Stomach (tissue), 4 donors: ENCODE measurements at regions not wholly inside any gene's neighbourhood (a gene's known extent, or its start where the extent isn't known, plus 50 kb on each side); places are given as distances from the start of the nearest gene placed in this dataset.

Experiments used
- POLR2A ChIP-seq, 4 donors: fragments of 450-650 bp; IDR thresholded peaks; one replicate each; pipeline ENCODE4 v1.6.1; 2016; ENCODE audit warnings: antibody characterized with exemption in 4 of 4, control low read depth in 2 of 4, mild to moderate bottlenecking in 1 of 4, moderate library complexity in 1 of 4
- POLR2AphosphoS5 ChIP-seq, 3 donors: sonication (generic); formaldehyde crosslinking; IDR thresholded peaks; one replicate each; pipeline ENCODE4 v1.6.1; 2016; ENCODE audit warnings: antibody characterized with exemption in 3 of 3

DNA sequence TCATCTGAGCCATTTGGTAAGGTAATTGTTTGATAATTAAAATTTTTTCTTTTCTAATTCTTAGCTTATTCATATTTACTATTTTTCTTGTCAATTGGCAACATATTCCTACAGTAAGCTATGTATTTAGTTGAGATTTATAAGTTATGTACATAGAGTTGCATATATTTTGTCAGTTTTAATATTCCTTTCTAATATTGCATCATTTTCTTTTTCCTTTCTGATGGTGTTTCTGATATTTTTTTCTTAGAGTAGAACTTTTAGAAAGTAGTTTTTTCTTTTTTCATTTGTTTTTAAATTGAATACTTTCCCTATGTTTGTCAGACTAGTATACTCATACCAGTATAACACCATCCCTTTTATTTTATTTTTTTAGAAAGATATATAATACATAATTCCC lies 131.3 kb downstream of the TTC6 start:
- TF ChIP-seq POLR2AphosphoS5 (IDR thresholded peaks at IDR 0.05) (no peak), POLR2A (IDR thresholded peaks at IDR 0.05) (no peak)
